ENCODE measurements at regions not wholly inside any gene's neighbourhood (a gene's known extent, or its start where the extent isn't known, plus 50 kb on each side); places are given as distances from the start of the nearest gene placed in this dataset.

- ChIA-PET POLR2A (no interaction called here), SMC1A (ENCODE audit: uncharacterized antibody, unreplicated experiment) (no interaction called here), RAD21 (ENCODE audit: unreplicated experiment) (no interaction called here), CTCF (no interaction called here)
- DNase-seq (ENCODE audit: low read depth, low spot score) (no peak), ATAC-seq (no peak), FAIRE-seq (no peak)
- intact Hi-C loops (cut with micrococcal nuclease; ENCODE audit: unreplicated experiment) = loop anchor here (10.0 kb wide), 1 partner anchor 195 kb away; no protein-coding TSS in a partner anchor
- 0% methylated on average over 3 of the region's 3 CpGs for WGBS (ENCODE audit: insufficient coverage, insufficient replicate concordance, low lambda C conversion rate, missing lambda C conversion rate)
- Histone ChIP-seq H3K4me1 (ENCODE audit: control insufficient read depth, insufficient read depth, low read length) (no peaks in the 10 kb centered on the region), H3K4me2 (ENCODE audit: control insufficient read depth, insufficient read depth) (no peak overlapping the region), H4K20me1 (ENCODE audit: control insufficient read depth, insufficient read depth) (no peaks in the 10 kb centered on the region), H3K4me3 (no peak overlapping the region), H2AFZ (ENCODE audit: control insufficient read depth, low read depth, low read length) (no peak overlapping the region), H3K36me3 (ENCODE audit: control insufficient read depth in 2 of 2, insufficient read depth in 2 of 2, low read length in 1 of 2) (no peaks in the 10 kb centered on the region), H3K27me3 (replicated peaks in 1 of 2; ENCODE audit: control insufficient read depth in 2 of 2, insufficient read depth in 2 of 2, low read length in 1 of 2) (no peaks in the 10 kb centered on the region; a peak in 2 of 4 replicates), H3K27ac (ENCODE audit: control insufficient read depth, insufficient read depth) (no peak overlapping the region), H3K9me3 (replicated peaks; ENCODE audit: control insufficient read depth, insufficient read depth, low read length) (no peaks in the 10 kb centered on the region), H3K9ac (ENCODE audit: control insufficient read depth, insufficient read depth, low read length) (no peak overlapping the region), H3K79me2 (ENCODE audit: control insufficient read depth, insufficient read depth, low read length) (no peaks in the 10 kb centered on the region)
- BruUV-seq (replicated peaks) = no TSS peak
- in situ Hi-C loops (cut with MboI) = no loop called here
- TF ChIP-seq NFXL1 (IDR thresholded peaks at IDR 0.05; ENCODE audit: borderline replicate concordance) (no peak), PML (IDR thresholded peaks at IDR 0.05; ENCODE audit: low read length) (no peak)
Measured at GRCh38 chr9:27880156-27880555, 306.9 kb upstream of the C9orf72 start.

- H3K36me3 ChIP-seq (ENCODE audit: control insufficient read depth in 2 of 2, insufficient read depth in 2 of 2, low read length in 1 of 2) = no peaks in the 10 kb centered on the region
- TF ChIP-seq RELB (IDR thresholded peaks at IDR 0.05; ENCODE audit: low read depth) = no peak
- TF ChIP-seq, protein P1, sequence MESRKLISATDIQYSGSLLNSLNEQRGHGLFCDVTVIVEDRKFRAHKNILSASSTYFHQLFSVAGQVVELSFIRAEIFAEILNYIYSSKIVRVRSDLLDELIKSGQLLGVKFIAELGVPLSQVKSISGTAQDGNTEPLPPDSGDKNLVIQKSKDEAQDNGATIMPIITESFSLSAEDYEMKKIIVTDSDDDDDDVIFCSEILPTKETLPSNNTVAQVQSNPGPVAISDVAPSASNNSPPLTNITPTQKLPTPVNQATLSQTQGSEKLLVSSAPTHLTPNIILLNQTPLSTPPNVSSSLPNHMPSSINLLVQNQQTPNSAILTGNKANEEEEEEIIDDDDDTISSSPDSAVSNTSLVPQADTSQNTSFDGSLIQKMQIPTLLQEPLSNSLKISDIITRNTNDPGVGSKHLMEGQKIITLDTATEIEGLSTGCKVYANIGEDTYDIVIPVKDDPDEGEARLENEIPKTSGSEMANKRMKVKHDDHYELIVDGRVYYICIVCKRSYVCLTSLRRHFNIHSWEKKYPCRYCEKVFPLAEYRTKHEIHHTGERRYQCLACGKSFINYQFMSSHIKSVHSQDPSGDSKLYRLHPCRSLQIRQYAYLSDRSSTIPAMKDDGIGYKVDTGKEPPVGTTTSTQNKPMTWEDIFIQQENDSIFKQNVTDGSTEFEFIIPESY (IDR thresholded peaks at IDR 0.05) = no peak
- TF ChIP-seq ZZZ3 (IDR thresholded peaks at IDR 0.05; ENCODE audit: control insufficient read depth, insufficient read length, low read depth) = no peak
- TF ChIP-seq, protein P2, sequence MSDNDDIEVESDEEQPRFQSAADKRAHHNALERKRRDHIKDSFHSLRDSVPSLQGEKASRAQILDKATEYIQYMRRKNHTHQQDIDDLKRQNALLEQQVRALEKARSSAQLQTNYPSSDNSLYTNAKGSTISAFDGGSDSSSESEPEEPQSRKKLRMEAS (IDR thresholded peaks at IDR 0.05; ENCODE audit: low read depth, low read length) = no peak
- TF ChIP-seq ZNF687 (IDR thresholded peaks at IDR 0.05) = no peak
- TF ChIP-seq NRF1 (conservative IDR thresholded peaks at IDR 0.05; ENCODE audit: low read depth, low read length) = no peak
- no peak for TF ChIP-seq BMI1 (IDR thresholded peaks at IDR 0.05; ENCODE audit: borderline replicate concordance)
- no peak for TF ChIP-seq TBL1XR1 (IDR thresholded peaks at IDR 0.05; ENCODE audit: low read depth, low read length)
Measured at GRCh38 chr9:27880635-27881034, 307.4 kb upstream of the C9orf72 start.

More at GRCh38 chr9:27880635-27881034, 307.4 kb upstream of the C9orf72 start:
- in situ Hi-C loops (cut with MboI) (no loop called here), intact Hi-C loops (cut with micrococcal nuclease; ENCODE audit: unreplicated experiment) (loop anchor here (10.0 kb wide), 1 partner anchor 194 kb away; no protein-coding TSS in a partner anchor)
- POLR2A ChIA-PET = no interaction called here
- CTCF ChIA-PET = no interaction called here
- Histone ChIP-seq H3K79me2 (ENCODE audit: control insufficient read depth, insufficient read depth, low read length) (no peaks in the 10 kb centered on the region), H3K4me2 (ENCODE audit: control insufficient read depth, insufficient read depth) (no peak overlapping the region), H2AFZ (ENCODE audit: control insufficient read depth, low read depth, low read length) (no peak overlapping the region), H3K9me3 (replicated peaks; ENCODE audit: control insufficient read depth, insufficient read depth, low read length) (no peaks in the 10 kb centered on the region), H3K4me1 (ENCODE audit: control insufficient read depth, insufficient read depth, low read length) (no peaks in the 10 kb centered on the region), H3K9ac (ENCODE audit: control insufficient read depth, insufficient read depth, low read length) (no peak overlapping the region), H3K4me3 (no peak overlapping the region), H3K27me3 (replicated peaks in 1 of 2; ENCODE audit: control insufficient read depth in 2 of 2, insufficient read depth in 2 of 2, low read length in 1 of 2) (no peaks in the 10 kb centered on the region; a peak in 2 of 4 replicates), H4K20me1 (ENCODE audit: control insufficient read depth, insufficient read depth) (no peaks in the 10 kb centered on the region), H3K27ac (ENCODE audit: control insufficient read depth, insufficient read depth) (no peak overlapping the region)
- RAD21 ChIA-PET (ENCODE audit: unreplicated experiment) = no interaction called here
- SMC1A ChIA-PET (ENCODE audit: uncharacterized antibody, unreplicated experiment) = interaction anchor here (1.3 kb wide), 1 partner anchor 42 kb away, joined by 4 read pairs; no protein-coding TSS in a partner anchor
- FAIRE-seq = no peak
- 8% methylated on average over 3 of the region's 3 CpGs for WGBS (ENCODE audit: insufficient coverage, insufficient replicate concordance, low lambda C conversion rate, missing lambda C conversion rate)
- DNase-seq (ENCODE audit: low read depth, low spot score) = no peak
- no peak for ATAC-seq
- no TSS peak for BruUV-seq (replicated peaks)
